SK-N-SH (cell line): ENCODE measurements at regions not wholly inside any gene's neighbourhood (a gene's known extent, or its start where the extent isn't known, plus 50 kb on each side); places are given as distances from the start of the nearest gene placed in this dataset.

ENCODE experiments used
- EP300 ChIP-seq, 2 experiments: IDR thresholded peaks; 2 replicates each; pipeline versions ENCODE4 v1.4.0 to v1.6.1; 2012; ENCODE audit warnings: borderline replicate concordance in 1 of 2, low read depth in 1 of 2, low read length in 1 of 2
- EZH2phosphoT487 ChIP-seq: fragments of 200-600 bp; sonication (generic); IDR thresholded peaks from 2 replicates; pipeline ENCODE4 v1.6.1; 2017; ENCODE audit warnings: low read depth, mixed run types, mild to moderate bottlenecking, antibody characterized with exemption, moderate library complexity, borderline replicate concordance
- GATA2 ChIP-seq: sonication (generic); formaldehyde crosslinking; IDR thresholded peaks from 2 replicates; pipeline ENCODE4 v1.5.0; 2020; ENCODE audit warnings: mild to moderate bottlenecking, missing genetic modification reagents
- MEF2A ChIP-seq: IDR thresholded peaks from 2 replicates; pipeline ENCODE4 v1.4.0; 2012; ENCODE audit warnings: low read depth, borderline replicate concordance
- POLR2AphosphoS5 ChIP-seq: IDR thresholded peaks from 2 replicates; pipeline ENCODE4 v1.6.1; 2012; ENCODE audit warnings: low read depth, low read length
- RAD21 ChIP-seq: IDR thresholded peaks from 2 replicates; pipeline ENCODE4 v1.6.1; 2012; ENCODE audit warnings: mild to moderate bottlenecking, low read length
- TEAD4 ChIP-seq: IDR thresholded peaks from 2 replicates; pipeline ENCODE4 v1.4.0; 2012; ENCODE audit warnings: mild to moderate bottlenecking, borderline replicate concordance; ENCODE audit not compliant: insufficient read depth
- TF ChIP-seq, protein P1 (sequence below): fragments of 200-600 bp; sonication (generic); IDR thresholded peaks from 2 replicates; pipeline ENCODE4 v1.6.1; 2017; ENCODE audit warnings: antibody characterized with exemption, mild to moderate bottlenecking, moderate library complexity
- TF ChIP-seq, protein P2 (sequence below): IDR thresholded peaks from 2 replicates; pipeline ENCODE4; 2012
- TF ChIP-seq, protein P3 (sequence below): IDR thresholded peaks from 2 replicates; pipeline ENCODE4 v1.4.0; 2012; ENCODE audit warnings: low read depth, borderline replicate concordance
- TF ChIP-seq, protein P4 (sequence below): IDR thresholded peaks from 2 replicates; pipeline ENCODE4 v1.4.0; 2012; ENCODE audit warnings: low read depth

DNA sequence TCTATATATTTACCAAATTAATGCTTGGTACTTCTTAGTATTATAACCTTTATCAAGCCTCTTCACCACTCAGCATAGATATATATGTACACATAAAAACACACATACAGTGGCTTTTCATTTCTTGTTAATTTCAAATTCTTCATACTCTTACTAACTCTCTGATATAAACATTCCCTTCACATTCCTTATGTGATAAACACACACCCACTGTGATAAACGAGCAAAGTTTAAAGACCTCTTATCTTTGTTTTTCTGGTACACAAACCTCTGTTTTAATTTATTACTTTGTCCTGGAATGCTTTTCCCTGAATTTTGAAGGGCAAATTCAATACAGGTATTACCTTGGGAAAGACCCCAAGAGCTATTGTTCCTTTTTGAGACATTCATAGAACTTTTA is 379.1 kb upstream of the TMPRSS15 start:
- TF ChIP-seq, protein P1, sequence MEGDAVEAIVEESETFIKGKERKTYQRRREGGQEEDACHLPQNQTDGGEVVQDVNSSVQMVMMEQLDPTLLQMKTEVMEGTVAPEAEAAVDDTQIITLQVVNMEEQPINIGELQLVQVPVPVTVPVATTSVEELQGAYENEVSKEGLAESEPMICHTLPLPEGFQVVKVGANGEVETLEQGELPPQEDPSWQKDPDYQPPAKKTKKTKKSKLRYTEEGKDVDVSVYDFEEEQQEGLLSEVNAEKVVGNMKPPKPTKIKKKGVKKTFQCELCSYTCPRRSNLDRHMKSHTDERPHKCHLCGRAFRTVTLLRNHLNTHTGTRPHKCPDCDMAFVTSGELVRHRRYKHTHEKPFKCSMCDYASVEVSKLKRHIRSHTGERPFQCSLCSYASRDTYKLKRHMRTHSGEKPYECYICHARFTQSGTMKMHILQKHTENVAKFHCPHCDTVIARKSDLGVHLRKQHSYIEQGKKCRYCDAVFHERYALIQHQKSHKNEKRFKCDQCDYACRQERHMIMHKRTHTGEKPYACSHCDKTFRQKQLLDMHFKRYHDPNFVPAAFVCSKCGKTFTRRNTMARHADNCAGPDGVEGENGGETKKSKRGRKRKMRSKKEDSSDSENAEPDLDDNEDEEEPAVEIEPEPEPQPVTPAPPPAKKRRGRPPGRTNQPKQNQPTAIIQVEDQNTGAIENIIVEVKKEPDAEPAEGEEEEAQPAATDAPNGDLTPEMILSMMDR: no peak
- TF ChIP-seq, protein P2, sequence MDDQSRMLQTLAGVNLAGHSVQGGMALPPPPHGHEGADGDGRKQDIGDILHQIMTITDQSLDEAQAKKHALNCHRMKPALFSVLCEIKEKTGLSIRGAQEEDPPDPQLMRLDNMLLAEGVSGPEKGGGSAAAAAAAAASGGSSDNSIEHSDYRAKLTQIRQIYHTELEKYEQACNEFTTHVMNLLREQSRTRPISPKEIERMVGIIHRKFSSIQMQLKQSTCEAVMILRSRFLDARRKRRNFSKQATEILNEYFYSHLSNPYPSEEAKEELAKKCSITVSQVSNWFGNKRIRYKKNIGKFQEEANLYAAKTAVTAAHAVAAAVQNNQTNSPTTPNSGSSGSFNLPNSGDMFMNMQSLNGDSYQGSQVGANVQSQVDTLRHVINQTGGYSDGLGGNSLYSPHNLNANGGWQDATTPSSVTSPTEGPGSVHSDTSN: no peak
- TF ChIP-seq POLR2AphosphoS5: no peak
- TF ChIP-seq GATA2 (CRISPR knock-in tag): no peak
- TF ChIP-seq RAD21: no peak
- TF ChIP-seq, protein P3, sequence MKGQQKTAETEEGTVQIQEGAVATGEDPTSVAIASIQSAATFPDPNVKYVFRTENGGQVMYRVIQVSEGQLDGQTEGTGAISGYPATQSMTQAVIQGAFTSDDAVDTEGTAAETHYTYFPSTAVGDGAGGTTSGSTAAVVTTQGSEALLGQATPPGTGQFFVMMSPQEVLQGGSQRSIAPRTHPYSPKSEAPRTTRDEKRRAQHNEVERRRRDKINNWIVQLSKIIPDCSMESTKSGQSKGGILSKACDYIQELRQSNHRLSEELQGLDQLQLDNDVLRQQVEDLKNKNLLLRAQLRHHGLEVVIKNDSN: no peak
- TF ChIP-seq, protein P4, sequence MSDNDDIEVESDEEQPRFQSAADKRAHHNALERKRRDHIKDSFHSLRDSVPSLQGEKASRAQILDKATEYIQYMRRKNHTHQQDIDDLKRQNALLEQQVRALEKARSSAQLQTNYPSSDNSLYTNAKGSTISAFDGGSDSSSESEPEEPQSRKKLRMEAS: no peak
- no peak for TF ChIP-seq MEF2A
- no peak for TF ChIP-seq EP300 (IDR thresholded peaks at IDR 0.05; ENCODE audit: borderline replicate concordance in 1 of 2, low read depth in 1 of 2, low read length in 1 of 2)
- TF ChIP-seq TEAD4: no peak
- TF ChIP-seq EZH2phosphoT487: no peak
